Spinal cord (tissue), 9 donors: ENCODE measurements at regions not wholly inside any gene's neighbourhood (a gene's known extent, or its start where the extent isn't known, plus 50 kb on each side); places are given as distances from the start of the nearest gene placed in this dataset.

ENCODE experiments used
- DNase-seq, 6 donors: peaks; one replicate each; pipeline versions ENCODE4 v3.0.0 to v3.0.0-alpha.2; 2013 to 2015; ENCODE audit warnings: low spot score in 6 of 6, low read depth in 4 of 6
- H3K27ac ChIP-seq: one replicate; pipeline ENCODE4 v1.5.1; 2013; ENCODE audit warnings: low read depth, low read length, control low read depth
- H3K27me3 ChIP-seq: one replicate; pipeline ENCODE4 v1.6.1; 2013; ENCODE audit warnings: low read length; ENCODE audit not compliant: control insufficient read depth, insufficient read depth
- H3K36me3 ChIP-seq: one replicate; pipeline ENCODE4 v1.6.1; 2013; ENCODE audit warnings: low read length; ENCODE audit not compliant: control insufficient read depth, insufficient read depth
- H3K4me1 ChIP-seq: one replicate; pipeline ENCODE4 v1.6.1; 2013; ENCODE audit warnings: low read length; ENCODE audit not compliant: control insufficient read depth, insufficient read depth
- H3K4me3 ChIP-seq: one replicate; pipeline ENCODE4 v1.5.1; 2013; ENCODE audit warnings: low read depth, low read length, control low read depth
- H3K9me3 ChIP-seq: one replicate; pipeline ENCODE4 v1.6.1; 2013; ENCODE audit warnings: low read length; ENCODE audit not compliant: control insufficient read depth, insufficient read depth
- WGBS: methylation state at CpG from one replicate; pipeline ENCODE4 v1.1.5; 2013; ENCODE audit warnings: missing lambda C conversion rate; ENCODE audit not compliant: insufficient coverage; 5-methylcytosine and 5-hydroxymethylcytosine counted together
- donor health status: healthy.

DNA sequence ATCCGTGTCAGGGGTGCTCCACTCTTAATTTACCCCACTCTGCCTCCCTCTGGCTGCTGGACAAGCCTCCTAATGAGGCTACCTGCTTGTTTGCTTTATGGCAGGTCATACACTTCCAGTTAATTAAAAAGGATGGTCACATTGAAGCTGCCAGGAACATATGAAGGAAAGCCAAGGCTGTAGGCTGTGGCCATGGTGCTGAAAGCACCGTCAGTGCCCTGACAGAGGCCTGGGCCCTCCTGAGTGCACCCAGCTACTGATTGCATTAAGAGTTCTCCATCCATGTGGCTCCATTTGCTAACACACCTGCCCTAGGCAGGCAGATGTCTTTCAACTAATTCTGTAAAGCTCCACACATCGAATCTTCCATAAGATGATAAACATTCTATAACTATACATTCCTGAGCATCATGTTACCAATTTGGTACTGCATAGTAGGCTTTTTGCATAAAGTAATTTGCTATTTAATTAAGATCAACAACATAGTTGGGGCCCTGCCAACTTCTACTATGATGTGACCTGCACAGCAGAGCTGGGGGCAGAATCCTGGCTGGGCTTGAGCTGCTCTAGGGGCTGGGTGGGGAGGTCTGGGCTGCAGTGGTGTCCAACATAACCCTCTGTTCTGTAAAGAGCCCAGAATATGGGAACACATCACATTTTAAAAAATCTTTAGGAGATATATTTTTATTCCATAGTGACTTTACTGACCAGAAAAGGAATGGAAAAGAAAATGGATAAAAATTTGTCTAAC is 224.8 kb downstream of the SIPA1L2 start:
- Histone ChIP-seq H3K9me3 (peaks cover 3% of the 10 kb centered on the region), H3K27me3 (no peaks in the 10 kb centered on the region), H3K27ac (no peak overlapping the region), H3K4me1 (no peaks in the 10 kb centered on the region), H3K4me3 (no peak overlapping the region), H3K36me3 (peaks cover 19% of the 10 kb centered on the region)
- 90% methylated on average over 1 of the region's 3 CpGs for WGBS
- no peak for DNase-seq

DNA sequence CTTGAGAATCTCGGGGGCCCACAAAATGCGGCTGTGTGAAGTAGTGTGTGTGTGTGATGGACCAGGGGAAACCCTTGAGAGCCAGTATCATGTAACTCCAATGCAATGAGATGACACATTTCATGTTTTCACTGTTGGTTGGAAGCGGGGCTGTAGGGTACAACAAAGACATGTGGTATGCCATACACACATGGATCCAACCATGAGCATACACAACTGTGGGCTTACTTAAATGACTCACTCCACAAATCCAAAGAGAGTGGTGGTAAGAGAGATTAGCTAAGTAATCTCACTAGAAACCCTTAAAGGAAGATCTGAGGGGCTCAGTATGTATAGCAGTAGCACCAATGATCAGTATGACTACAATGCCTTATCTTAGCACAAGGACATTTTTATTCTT is 225.7 kb downstream of the SIPA1L2 start:
- WGBS = no CpG with 5 or more reads among the region's 3 CpGs
- Histone ChIP-seq H3K36me3 (peaks cover 23% of the 10 kb centered on the region), H3K4me1 (no peaks in the 10 kb centered on the region), H3K4me3 (no peak overlapping the region), H3K27me3 (no peaks in the 10 kb centered on the region), H3K9me3 (no peaks in the 10 kb centered on the region), H3K27ac (no peak overlapping the region)
- no peak for DNase-seq

DNA sequence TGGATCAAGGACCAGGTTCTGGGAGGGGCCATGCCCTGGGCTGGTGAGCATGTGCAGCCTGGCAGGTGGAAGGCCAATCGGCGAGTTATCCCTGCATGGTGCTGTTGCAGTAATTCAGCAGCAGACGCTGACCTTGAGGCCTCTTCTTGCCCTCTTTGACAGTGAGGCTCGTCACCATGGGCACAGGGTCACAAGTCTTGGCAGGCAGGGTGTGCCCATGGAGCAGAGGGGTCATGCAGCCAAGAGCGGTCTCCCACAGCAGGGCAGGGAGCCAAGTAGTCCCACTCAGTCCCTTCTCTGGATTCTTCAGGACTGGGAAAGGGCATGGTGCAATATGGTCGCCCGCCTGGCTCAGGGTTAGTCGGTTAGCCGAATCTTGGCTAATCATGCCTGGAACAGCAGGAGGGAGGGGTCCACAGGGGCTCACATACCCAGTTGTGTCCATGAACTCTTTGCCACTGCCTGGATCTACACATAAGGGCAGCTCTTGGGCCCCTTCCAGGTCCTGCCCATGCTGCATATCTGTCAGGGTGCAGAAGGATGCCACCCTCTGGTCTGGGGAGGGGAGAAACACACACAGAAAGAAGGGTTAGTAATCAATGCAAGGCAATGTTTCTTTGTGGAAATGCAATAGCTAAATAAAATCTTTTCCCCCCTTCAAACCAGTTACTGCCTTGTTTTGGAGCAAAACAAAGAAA is 226.8 kb downstream of the SIPA1L2 start:
- Histone ChIP-seq H3K4me1 (no peaks in the 10 kb centered on the region), H3K27ac (no peak overlapping the region), H3K36me3 (peaks cover 25% of the 10 kb centered on the region), H3K27me3 (no peaks in the 10 kb centered on the region), H3K4me3 (no peak overlapping the region), H3K9me3 (no peaks in the 10 kb centered on the region)
- 97% methylated on average over 9 of the region's 9 CpGs for WGBS
- DNase-seq = no peak

DNA sequence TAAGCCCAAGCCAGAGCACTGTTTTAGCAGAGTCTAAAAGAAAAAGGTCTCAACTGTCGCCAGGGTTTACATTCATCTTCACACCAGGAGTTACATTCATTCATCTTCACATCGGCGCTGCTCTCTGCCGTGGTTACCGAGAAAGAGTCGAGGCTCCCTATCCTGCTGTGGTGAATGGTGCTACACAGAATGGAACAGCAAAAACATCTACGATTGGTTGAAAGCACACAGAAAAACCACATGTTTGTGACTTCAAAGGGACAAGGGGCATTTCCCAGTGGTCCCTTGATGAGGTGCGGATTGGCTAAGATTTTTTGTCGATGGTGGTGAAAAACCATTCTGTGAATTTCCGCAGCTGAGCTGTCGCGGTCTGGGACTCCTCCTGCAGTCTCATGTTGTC is 231.1 kb downstream of the SIPA1L2 start:
- WGBS = 76% methylated on average over 9 of the region's 12 CpGs
- no peak for DNase-seq
- Histone ChIP-seq H3K9me3 (no peaks in the 10 kb centered on the region), H3K27me3 (no peaks in the 10 kb centered on the region), H3K36me3 (peaks cover 25% of the 10 kb centered on the region), H3K4me3 (no peak overlapping the region), H3K27ac (no peak overlapping the region), H3K4me1 (no peaks in the 10 kb centered on the region)

DNA sequence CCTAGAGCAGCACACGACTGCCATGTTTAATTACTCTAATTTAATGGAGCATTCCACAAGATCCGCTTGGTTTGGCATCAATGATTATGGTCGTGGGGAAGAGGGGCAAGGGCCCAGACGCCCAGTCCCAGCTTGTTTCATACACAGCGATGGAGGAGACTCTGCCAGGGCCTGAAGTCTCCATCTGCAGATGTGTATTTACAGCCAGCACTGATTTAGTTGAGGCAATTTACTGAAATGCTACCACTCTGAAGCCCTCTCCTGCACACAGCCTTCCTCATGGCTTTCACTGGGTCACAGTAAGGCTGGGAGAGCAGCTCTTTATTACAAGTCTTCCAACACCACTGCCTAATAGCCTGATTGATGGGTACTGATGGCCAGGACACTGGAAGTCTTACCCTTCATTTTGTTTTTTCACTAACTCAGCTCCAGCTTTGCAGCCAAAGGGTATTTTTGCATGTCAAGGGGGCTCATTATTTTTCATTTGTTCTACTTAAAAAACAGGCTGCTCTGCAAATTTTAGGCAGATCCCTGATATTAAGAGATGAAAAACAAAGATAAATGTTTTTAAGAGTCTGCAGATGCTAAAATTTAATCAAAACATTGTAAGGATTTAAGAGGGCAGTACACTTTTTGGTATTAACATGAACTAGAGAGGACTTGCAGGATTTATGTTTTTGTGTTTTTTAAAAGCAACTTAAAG is 236.3 kb downstream of the SIPA1L2 start:
- H3K9me3 ChIP-seq = no peaks in the 10 kb centered on the region
- peak in 1 of 6 donors; percentile 76 for DNase-seq
- no peaks in the 10 kb centered on the region for H3K4me1 ChIP-seq
- H3K4me3 ChIP-seq = no peak overlapping the region
- no peaks in the 10 kb centered on the region for H3K36me3 ChIP-seq
- 35% methylated on average over 5 of the region's 5 CpGs for WGBS
- H3K27ac ChIP-seq = no peak overlapping the region
- H3K27me3 ChIP-seq = no peaks in the 10 kb centered on the region

DNA sequence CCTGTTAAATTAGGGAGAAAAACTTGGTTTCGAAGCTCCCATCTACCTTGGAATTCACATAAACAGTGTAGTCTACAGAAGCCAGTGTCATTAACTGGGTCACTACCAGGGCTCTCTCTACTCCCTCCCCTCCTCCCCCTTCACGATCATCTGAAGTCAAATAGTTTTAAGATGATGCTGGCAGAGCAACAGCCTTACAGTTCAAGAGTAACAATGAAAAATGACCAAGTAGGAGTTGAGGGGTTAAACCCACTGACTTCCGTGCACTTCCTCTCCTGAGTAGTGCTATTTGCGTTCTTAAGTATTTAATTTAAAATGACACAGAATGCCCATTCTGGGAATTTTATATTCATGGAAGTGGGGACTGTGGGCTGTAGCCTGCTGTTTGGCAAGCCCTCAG is 236.9 kb downstream of the SIPA1L2 start:
- no peak overlapping the region for H3K27ac ChIP-seq
- no peak overlapping the region for H3K4me3 ChIP-seq
- H3K9me3 ChIP-seq = no peaks in the 10 kb centered on the region
- no peaks in the 10 kb centered on the region for H3K27me3 ChIP-seq
- WGBS = no CpG with 5 or more reads among the region's 4 CpGs
- no peaks in the 10 kb centered on the region for H3K4me1 ChIP-seq
- H3K36me3 ChIP-seq = no peaks in the 10 kb centered on the region
- DNase-seq = no peak

DNA sequence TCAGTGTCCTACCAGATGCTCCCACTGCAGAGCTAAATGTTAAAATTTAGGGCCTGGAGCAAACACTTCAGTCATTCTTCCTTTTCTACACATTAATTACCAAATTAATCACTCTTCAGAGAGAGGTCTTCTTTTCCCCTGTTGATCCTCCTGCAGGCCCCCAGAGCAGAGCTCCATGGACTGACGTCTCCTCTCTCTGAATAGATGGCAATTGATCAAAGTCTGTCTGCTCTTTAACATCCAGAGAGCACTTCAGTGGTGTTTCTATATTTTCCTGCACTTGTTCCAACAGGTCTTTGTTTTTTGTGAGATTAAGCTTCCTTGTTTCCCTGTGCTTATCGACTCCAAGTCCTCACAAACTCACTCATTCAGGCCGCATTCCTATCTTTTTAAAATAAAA is 239.3 kb downstream of the SIPA1L2 start:
- Histone ChIP-seq H3K36me3 (no peaks in the 10 kb centered on the region), H3K27me3 (no peaks in the 10 kb centered on the region), H3K27ac (no peak overlapping the region), H3K9me3 (no peaks in the 10 kb centered on the region), H3K4me1 (no peaks in the 10 kb centered on the region), H3K4me3 (no peak overlapping the region)
- no peak for DNase-seq
- no CpG with 5 or more reads among the region's 3 CpGs for WGBS

DNA sequence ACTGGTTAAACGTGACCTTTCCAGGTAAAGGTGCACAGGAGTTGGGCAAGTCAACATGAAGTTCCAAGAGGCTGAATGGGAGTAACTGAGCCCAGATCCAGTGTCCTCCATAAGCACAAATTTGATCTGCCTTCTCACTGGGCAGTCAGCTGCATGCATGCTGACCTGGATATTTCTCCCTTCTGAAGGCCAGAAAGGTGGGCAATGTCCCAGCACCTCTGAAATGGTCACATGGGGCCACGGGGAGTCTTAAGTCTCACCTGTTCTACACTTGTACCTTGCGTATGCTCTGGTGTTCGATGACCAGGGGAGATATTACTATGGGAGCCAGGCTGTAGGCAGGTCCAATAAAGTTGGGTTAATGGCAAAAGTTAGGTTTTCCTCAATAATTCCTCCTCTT is 240.2 kb downstream of the SIPA1L2 start:
- DNase-seq = no peak
- peaks cover 7% of the 10 kb centered on the region for H3K4me1 ChIP-seq
- H3K9me3 ChIP-seq = no peaks in the 10 kb centered on the region
- WGBS = 100% methylated on average over 1 of the region's 4 CpGs
- H3K27me3 ChIP-seq = no peaks in the 10 kb centered on the region
- no peak overlapping the region for H3K4me3 ChIP-seq
- H3K27ac ChIP-seq = no peak overlapping the region
- no peaks in the 10 kb centered on the region for H3K36me3 ChIP-seq

DNA sequence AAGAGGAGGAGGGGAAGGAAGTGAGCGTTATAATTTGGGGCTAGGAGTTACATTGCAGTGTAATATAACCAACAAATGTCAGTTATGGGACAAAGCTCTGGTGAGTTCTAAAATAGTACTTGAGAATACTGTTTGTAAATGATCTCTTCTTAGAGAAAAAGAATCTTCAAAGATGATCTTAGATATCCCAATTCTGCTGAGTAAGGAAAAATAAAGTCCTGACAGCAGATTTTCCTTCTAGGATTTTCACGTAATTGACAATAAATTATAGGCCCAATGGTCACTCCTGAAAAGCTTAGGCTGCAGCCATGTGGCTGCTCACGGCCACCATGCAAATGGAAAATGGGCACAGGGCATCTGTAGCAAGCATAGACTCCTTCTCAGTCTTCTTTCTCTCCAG is 241.6 kb downstream of the SIPA1L2 start:
- Histone ChIP-seq H3K4me1 (peaks cover 7% of the 10 kb centered on the region), H3K4me3 (no peak overlapping the region), H3K9me3 (no peaks in the 10 kb centered on the region), H3K27me3 (no peaks in the 10 kb centered on the region), H3K27ac (no peak overlapping the region), H3K36me3 (no peaks in the 10 kb centered on the region)
- WGBS = 95% methylated on average over 2 of the region's 3 CpGs
- DNase-seq = no peak
